ENCODE measurements at regions not wholly inside any gene's neighbourhood (a gene's known extent, or its start where the extent isn't known, plus 50 kb on each side); places are given as distances from the start of the nearest gene placed in this dataset.

DNA sequence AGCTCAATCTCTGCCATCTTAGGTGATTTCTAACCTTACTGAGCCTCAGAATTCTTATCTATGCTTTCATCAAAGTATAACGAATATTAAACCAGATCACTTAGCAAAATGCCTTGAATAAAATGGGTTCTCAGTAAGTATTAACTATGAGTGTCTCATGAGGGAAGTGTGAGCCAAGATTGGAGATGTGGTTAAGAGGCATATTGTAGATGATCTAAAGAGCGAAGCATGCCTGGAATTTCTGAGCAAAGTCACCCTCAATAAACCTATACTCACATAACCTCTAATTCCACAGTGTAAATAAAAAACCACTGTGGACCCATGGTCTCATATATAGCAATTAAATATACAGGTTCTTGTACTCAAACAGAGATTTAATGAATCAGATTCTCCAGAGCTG lies 193.1 kb upstream of the FSCB start:
- TF ChIP-seq, protein P1, sequence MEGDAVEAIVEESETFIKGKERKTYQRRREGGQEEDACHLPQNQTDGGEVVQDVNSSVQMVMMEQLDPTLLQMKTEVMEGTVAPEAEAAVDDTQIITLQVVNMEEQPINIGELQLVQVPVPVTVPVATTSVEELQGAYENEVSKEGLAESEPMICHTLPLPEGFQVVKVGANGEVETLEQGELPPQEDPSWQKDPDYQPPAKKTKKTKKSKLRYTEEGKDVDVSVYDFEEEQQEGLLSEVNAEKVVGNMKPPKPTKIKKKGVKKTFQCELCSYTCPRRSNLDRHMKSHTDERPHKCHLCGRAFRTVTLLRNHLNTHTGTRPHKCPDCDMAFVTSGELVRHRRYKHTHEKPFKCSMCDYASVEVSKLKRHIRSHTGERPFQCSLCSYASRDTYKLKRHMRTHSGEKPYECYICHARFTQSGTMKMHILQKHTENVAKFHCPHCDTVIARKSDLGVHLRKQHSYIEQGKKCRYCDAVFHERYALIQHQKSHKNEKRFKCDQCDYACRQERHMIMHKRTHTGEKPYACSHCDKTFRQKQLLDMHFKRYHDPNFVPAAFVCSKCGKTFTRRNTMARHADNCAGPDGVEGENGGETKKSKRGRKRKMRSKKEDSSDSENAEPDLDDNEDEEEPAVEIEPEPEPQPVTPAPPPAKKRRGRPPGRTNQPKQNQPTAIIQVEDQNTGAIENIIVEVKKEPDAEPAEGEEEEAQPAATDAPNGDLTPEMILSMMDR (IDR thresholded peaks at IDR 0.05; ENCODE audit: insufficient read depth, low read length) = no peak
- TF ChIP-seq POLR2AphosphoS5 (IDR thresholded peaks at IDR 0.05; ENCODE audit: low read depth) (no peak), GABPA (IDR thresholded peaks at IDR 0.05; ENCODE audit: low read depth) (no peak), SPI1 (IDR thresholded peaks at IDR 0.05; ENCODE audit: borderline replicate concordance, low read depth) (no peak)
- TF ChIP-seq, protein P2, sequence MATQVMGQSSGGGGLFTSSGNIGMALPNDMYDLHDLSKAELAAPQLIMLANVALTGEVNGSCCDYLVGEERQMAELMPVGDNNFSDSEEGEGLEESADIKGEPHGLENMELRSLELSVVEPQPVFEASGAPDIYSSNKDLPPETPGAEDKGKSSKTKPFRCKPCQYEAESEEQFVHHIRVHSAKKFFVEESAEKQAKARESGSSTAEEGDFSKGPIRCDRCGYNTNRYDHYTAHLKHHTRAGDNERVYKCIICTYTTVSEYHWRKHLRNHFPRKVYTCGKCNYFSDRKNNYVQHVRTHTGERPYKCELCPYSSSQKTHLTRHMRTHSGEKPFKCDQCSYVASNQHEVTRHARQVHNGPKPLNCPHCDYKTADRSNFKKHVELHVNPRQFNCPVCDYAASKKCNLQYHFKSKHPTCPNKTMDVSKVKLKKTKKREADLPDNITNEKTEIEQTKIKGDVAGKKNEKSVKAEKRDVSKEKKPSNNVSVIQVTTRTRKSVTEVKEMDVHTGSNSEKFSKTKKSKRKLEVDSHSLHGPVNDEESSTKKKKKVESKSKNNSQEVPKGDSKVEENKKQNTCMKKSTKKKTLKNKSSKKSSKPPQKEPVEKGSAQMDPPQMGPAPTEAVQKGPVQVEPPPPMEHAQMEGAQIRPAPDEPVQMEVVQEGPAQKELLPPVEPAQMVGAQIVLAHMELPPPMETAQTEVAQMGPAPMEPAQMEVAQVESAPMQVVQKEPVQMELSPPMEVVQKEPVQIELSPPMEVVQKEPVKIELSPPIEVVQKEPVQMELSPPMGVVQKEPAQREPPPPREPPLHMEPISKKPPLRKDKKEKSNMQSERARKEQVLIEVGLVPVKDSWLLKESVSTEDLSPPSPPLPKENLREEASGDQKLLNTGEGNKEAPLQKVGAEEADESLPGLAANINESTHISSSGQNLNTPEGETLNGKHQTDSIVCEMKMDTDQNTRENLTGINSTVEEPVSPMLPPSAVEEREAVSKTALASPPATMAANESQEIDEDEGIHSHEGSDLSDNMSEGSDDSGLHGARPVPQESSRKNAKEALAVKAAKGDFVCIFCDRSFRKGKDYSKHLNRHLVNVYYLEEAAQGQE (IDR thresholded peaks at IDR 0.05; ENCODE audit: insufficient replicate concordance, low read depth) = no peak

Data from HL-60 (cell line).